IPS DF 6.9 (cell line): ENCODE measurements at regions not wholly inside any gene's neighbourhood (a gene's known extent, or its start where the extent isn't known, plus 50 kb on each side); places are given as distances from the start of the nearest gene placed in this dataset.

Source experiments
- DNase-seq: peaks from one replicate; pipeline ENCODE4 v3.0.0-alpha.2; 2013; ENCODE audit warnings: low read depth, low spot score
- H3K27ac ChIP-seq: one replicate; pipeline ENCODE4 v1.5.1; 2013; ENCODE audit warnings: low read length, control low read depth
- H3K27me3 ChIP-seq: 2 replicates; pipeline ENCODE4 v1.6.1; 2013; ENCODE audit warnings: mild to moderate bottlenecking, low read length; ENCODE audit not compliant: control insufficient read depth, insufficient read depth
- H3K36me3 ChIP-seq: 2 replicates; pipeline ENCODE4 v1.6.1; 2013; ENCODE audit warnings: low read length; ENCODE audit not compliant: control insufficient read depth, insufficient read depth
- H3K4me1 ChIP-seq: 2 replicates; pipeline ENCODE4 v1.6.1; 2013; ENCODE audit warnings: low read length; ENCODE audit not compliant: control insufficient read depth, insufficient read depth
- H3K4me3 ChIP-seq: 2 replicates; pipeline ENCODE4 v1.5.1; 2013; ENCODE audit warnings: mild to moderate bottlenecking, low read length
- H3K9me3 ChIP-seq: 2 replicates; pipeline ENCODE4 v1.6.1; 2013; ENCODE audit warnings: low read length, inconsistent platforms; ENCODE audit not compliant: control insufficient read depth, insufficient read depth
- WGBS: extraction: QIAGEN DNeasy Blood & Tissue Kit; methylation state at CpG from one replicate; pipeline ENCODE4 v1.1.7; 2013; ENCODE audit warnings: mixed read lengths, missing lambda C conversion rate; ENCODE audit not compliant: insufficient read length, insufficient coverage; 5-methylcytosine and 5-hydroxymethylcytosine counted together

GRCh38 chr2:177063331-177063730, 149.3 kb upstream of the HNRNPA3 start:
- WGBS = no CpG with 5 or more reads among the region's 1 CpG
- Histone ChIP-seq H3K27me3 (no peaks in the 10 kb centered on the region), H3K9me3 (no peaks in the 10 kb centered on the region), H3K4me1 (no peaks in the 10 kb centered on the region), H3K36me3 (no peaks in the 10 kb centered on the region), H3K4me3 (no peak overlapping the region), H3K27ac (no peak overlapping the region)
- DNase-seq = no peak

DNA sequence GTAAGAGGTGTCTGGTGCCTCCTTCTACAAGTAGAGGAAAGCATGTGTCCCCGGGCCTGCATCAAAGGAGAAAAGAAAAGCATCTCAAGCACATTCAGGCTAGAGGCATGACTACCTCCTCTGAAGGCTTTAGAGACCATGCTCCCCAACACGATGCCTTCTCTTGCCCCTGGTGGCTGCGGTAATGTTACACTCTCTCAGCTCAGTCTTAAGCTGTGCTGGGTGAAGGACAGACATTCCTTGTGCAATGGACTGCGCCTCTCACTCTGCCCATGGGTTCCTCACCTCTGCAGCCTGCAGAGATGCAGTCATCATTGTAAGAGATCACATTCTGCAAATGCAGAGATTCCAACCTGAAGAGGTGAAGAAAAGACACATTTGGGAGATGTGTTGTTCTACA, 148.2 kb upstream of the HNRNPA3 start:
- no peak overlapping the region for H3K4me3 ChIP-seq
- DNase-seq = no peak
- WGBS = no CpG with 5 or more reads among the region's 4 CpGs
- H3K36me3 ChIP-seq = no peaks in the 10 kb centered on the region
- H3K27me3 ChIP-seq = no peaks in the 10 kb centered on the region
- no peaks in the 10 kb centered on the region for H3K4me1 ChIP-seq
- no peaks in the 10 kb centered on the region for H3K9me3 ChIP-seq
- H3K27ac ChIP-seq = no peak overlapping the region

GRCh38 chr2:177068967-177069366, 143.6 kb upstream of the HNRNPA3 start:
- no peaks in the 10 kb centered on the region for H3K27me3 ChIP-seq
- H3K4me3 ChIP-seq = no peak overlapping the region
- WGBS = no CpG with 5 or more reads among the region's 1 CpG
- no peak for DNase-seq
- H3K4me1 ChIP-seq = no peaks in the 10 kb centered on the region
- H3K27ac ChIP-seq = no peak overlapping the region
- no peaks in the 10 kb centered on the region for H3K36me3 ChIP-seq
- no peaks in the 10 kb centered on the region for H3K9me3 ChIP-seq

DNA sequence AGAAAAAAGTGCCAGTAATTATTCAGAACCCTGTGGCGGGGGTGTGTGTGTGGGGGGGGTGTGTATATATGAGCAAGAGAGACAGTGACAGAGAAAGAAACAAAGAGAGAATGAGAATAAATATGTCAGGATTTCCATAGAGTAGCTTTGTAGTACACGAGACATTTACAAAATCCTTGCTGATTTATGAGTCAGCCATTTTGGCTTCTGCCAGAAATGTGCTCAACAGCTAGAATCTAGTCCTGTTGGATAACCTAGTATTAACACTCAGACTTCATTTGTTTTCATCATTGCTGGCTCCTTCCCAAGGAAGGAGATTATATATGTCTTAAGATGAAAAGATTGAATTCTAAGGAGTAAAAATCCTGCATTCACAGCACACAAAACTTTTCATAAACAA, 140.5 kb upstream of the HNRNPA3 start:
- DNase-seq = no peak
- H3K4me3 ChIP-seq = no peak overlapping the region
- H3K4me1 ChIP-seq = no peaks in the 10 kb centered on the region
- no peaks in the 10 kb centered on the region; the same call in 1 of the 2 replicates for H3K9me3 ChIP-seq
- no peaks in the 10 kb centered on the region for H3K36me3 ChIP-seq
- no peaks in the 10 kb centered on the region for H3K27me3 ChIP-seq
- no CpG with 5 or more reads among the region's 2 CpGs for WGBS
- no peak overlapping the region for H3K27ac ChIP-seq

DNA sequence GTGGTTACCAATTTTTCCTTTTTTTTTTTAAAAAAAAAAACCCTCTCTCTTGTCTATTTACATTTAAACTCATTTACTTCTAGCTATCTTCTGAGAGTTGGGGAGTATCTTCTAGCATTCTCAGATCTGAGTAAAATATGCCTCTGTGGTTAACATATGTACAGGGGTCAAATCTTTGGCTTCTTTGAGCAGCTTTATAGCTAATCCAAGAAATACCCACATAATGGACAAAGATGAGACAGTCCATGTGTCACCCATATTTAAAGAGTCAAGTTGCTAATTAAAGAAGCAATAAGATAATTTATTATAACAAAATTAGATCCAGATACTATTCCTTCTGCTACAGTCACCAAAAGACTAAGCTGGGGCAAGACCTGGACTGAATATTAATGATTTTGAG, 139.0 kb upstream of the HNRNPA3 start:
- DNase-seq = no peak
- Histone ChIP-seq H3K9me3 (no peaks in the 10 kb centered on the region; the same call in 1 of the 2 replicates), H3K4me3 (no peak overlapping the region), H3K27me3 (no peaks in the 10 kb centered on the region), H3K27ac (no peak overlapping the region), H3K36me3 (no peaks in the 10 kb centered on the region), H3K4me1 (no peaks in the 10 kb centered on the region)

GRCh38 chr2:177074099-177074710, 138.4 kb upstream of the HNRNPA3 start:
- H3K9me3 ChIP-seq = no peaks in the 10 kb centered on the region; the same call in 1 of the 2 replicates
- H3K4me3 ChIP-seq = no peak overlapping the region
- no peak overlapping the region for H3K27ac ChIP-seq
- H3K36me3 ChIP-seq = no peaks in the 10 kb centered on the region
- H3K4me1 ChIP-seq = no peaks in the 10 kb centered on the region
- H3K27me3 ChIP-seq = no peaks in the 10 kb centered on the region
- no CpG with 5 or more reads among the region's 5 CpGs for WGBS
- no peak for DNase-seq

DNA sequence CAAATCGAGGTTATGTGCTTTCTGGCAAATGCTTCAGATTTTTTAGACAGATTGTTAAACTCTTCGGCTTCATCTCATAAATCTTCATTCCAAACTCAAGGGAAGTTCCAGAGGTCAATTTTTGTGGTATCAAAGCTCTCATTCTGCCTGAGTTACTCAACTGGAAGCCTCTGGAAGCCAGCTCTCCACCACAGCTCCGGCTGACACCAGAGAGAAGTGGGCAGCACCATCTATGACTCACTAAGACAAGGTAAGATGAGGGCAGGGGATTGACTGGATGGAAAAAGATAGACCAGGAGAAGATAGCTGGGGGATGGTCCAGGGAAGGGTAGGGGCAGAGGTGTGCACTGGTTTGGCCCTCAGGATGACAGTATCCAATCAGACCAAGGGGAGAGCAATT, 137.3 kb upstream of the HNRNPA3 start:
- no peak for DNase-seq
- Histone ChIP-seq H3K9me3 (no peaks in the 10 kb centered on the region; the same call in 1 of the 2 replicates), H3K27me3 (no peaks in the 10 kb centered on the region), H3K36me3 (no peaks in the 10 kb centered on the region), H3K4me1 (no peaks in the 10 kb centered on the region), H3K27ac (no peak overlapping the region), H3K4me3 (no peak overlapping the region)
- WGBS = no CpG with 5 or more reads among the region's 3 CpGs

DNA sequence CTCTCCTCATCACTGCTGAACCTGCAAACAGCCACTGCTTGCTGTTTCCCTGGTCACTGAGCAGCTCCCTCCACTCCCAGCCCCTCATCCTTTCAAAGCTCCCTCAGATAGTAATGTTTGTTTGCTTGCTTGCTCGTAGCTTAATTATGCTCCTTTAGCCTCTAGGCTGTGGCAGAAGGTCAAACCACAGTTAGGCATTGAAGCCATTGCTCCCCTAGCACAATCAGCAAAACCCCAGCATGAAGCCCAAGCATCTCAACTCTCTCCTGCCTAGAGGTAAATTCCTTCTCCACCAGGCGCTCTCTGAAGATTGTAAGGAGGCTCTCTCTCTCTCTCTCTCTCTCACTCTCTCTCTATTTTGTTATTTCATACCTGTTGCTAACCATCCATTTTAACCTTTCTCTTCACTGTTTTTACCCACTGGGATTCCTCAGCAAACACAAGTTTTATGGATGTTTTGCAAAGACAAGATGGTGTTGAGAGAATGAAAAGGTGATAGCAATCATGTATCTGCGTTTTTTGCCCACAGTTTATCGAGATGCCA, 135.9 kb upstream of the HNRNPA3 start:
- no peaks in the 10 kb centered on the region; the same call in 1 of the 2 replicates for H3K9me3 ChIP-seq
- no peaks in the 10 kb centered on the region for H3K36me3 ChIP-seq
- no CpG with 5 or more reads among the region's 4 CpGs for WGBS
- H3K4me3 ChIP-seq = no peak overlapping the region
- DNase-seq = no peak
- no peak overlapping the region for H3K27ac ChIP-seq
- H3K4me1 ChIP-seq = no peaks in the 10 kb centered on the region
- no peaks in the 10 kb centered on the region for H3K27me3 ChIP-seq

DNA sequence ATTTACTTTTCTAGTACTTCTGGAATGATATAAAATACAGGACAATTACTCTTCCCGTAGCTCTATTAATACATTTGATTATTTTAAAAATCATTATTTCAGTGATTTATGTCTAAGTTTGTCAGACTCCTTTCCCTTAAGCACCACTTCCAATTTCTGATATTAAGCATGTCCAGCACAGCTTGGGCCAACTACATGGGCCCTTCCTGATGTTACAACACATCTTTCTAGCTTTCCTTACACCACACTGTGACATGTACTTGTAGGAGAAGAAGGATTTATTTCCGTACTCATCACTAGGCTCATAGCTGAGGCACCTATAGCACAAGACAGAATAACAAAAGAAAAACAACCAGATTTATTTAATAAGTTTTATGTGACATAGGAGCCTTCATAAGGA, 134.8 kb upstream of the HNRNPA3 start:
- H3K27me3 ChIP-seq = no peaks in the 10 kb centered on the region
- H3K9me3 ChIP-seq = no peaks in the 10 kb centered on the region; the same call in 1 of the 2 replicates
- WGBS = no CpG with 5 or more reads among the region's 2 CpGs

DNA sequence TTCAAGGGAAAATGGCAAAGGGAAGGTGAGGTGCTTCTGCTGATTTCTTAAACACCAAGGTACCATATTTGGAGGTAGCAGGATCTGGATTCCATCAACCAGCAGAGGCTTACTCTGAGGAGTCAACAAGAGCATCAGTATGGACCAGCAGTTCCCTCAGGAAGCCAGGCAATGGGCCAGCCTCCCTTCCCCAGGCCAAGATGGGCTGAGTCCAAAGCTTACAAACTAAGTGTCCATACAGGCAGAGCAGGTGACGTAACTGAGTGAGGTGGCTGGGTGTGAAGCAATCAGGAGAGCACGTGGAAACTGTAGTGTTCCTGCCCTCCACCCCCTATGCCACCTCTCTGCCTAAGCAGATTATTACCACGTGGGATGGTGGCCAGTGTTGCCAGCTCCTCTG, 134.2 kb upstream of the HNRNPA3 start:
- no CpG with 5 or more reads among the region's 3 CpGs for WGBS
- H3K27ac ChIP-seq = no peak overlapping the region
- no peaks in the 10 kb centered on the region for H3K27me3 ChIP-seq
- no peaks in the 10 kb centered on the region for H3K4me1 ChIP-seq
- H3K4me3 ChIP-seq = no peak overlapping the region
- H3K36me3 ChIP-seq = no peaks in the 10 kb centered on the region
- H3K9me3 ChIP-seq = no peaks in the 10 kb centered on the region; the same call in 1 of the 2 replicates
- DNase-seq = no peak

More for the DNA sequence above, 134.8 kb upstream of the HNRNPA3 start:
- Histone ChIP-seq H3K27ac (no peak overlapping the region), H3K4me3 (no peak overlapping the region), H3K4me1 (no peaks in the 10 kb centered on the region), H3K36me3 (no peaks in the 10 kb centered on the region)
- no peak for DNase-seq

- H3K27ac ChIP-seq = no peak overlapping the region
- H3K4me1 ChIP-seq = no peaks in the 10 kb centered on the region
- no peak overlapping the region for H3K4me3 ChIP-seq
- no peak for DNase-seq
- H3K27me3 ChIP-seq = no peaks in the 10 kb centered on the region
- WGBS = no CpG with 5 or more reads among the region's 3 CpGs
- no peaks in the 10 kb centered on the region; the same call in 1 of the 2 replicates for H3K9me3 ChIP-seq
- no peaks in the 10 kb centered on the region for H3K36me3 ChIP-seq
These were observed 133.7 kb upstream of the HNRNPA3 start for GRCh38 chr2:177078855-177079254.
